K562 (cell line): ENCODE measurements at regions not wholly inside any gene's neighbourhood (a gene's known extent, or its start where the extent isn't known, plus 50 kb on each side); places are given as distances from the start of the nearest gene placed in this dataset.
A peak's percentile ranks its signal among the peaks of the same experiment; 100 is the strongest.

Experiments used
- ATAC-seq: fragments of 200-7000 bp; cut with Tn5 transposase; 3 replicates; pipeline ENCODE4 v1.9.1; 2020; ENCODE audit warnings: moderate library complexity
- BruUV-seq: library from RNA; stranded (reverse); fragments of 400-500 nt; replicated peaks from 2 replicates; lab custom pipeline; 2021; lab: Mats Ljungman, UMichigan
- CTCF ChIA-PET: fragments of 300-600 bp; formaldehyde crosslinking; extraction: SDS; loops from one replicate; lab custom pipeline; 2021; ENCODE audit warnings: low intra/inter-chr PET ratio; lab: Yijun Ruan, JAX
- POLR2A ChIA-PET: fragments of 300-600, 350-650 bp; sonication (Branson Sonifier 250); formaldehyde crosslinking; extraction: SDS; loops from one replicate; lab custom pipeline; 2021; ENCODE audit warnings: antibody characterized with exemption, inconsistent platforms; lab: Yijun Ruan, JAX
- DNase-seq, 4 experiments: peaks; one replicate each; pipeline versions ENCODE4 v3.0.0 to v3.0.0-alpha.2; 2011 to 2018; ENCODE audit warnings: low spot score in 3 of 4, mixed read lengths in 3 of 4; ENCODE audit errors: extremely low read depth in 1 of 4
- FAIRE-seq: peaks from 2 replicates; lab custom pipeline; 2011; peaks lifted over from hg19 to GRCh38; lab: Jason Lieb, UNC
- H2AFZ ChIP-seq: 2 replicates; pipeline ENCODE4 v1.6.0; 2011; ENCODE audit warnings: low read depth, low read length, control low read depth, inconsistent platforms
- H3K27ac ChIP-seq: fragments of 200-600 bp; 3 replicates; pipeline ENCODE4 v1.8.0; 2011; ENCODE audit warnings: low read depth, mild to moderate bottlenecking, control low read depth, inconsistent platforms, low read length, moderate library complexity, mixed read lengths; ENCODE audit errors: extremely low read depth
- H3K27me3 ChIP-seq, 2 experiments: fragments of 300-600 bp in 1 of 2; 2 replicates in 1 of 2; 3 replicates in 1 of 2; pipeline versions ENCODE4 v1.6.0 to v1.8.0; 2011; ENCODE audit warnings: inconsistent platforms in 2 of 2, low read length in 2 of 2, mild to moderate bottlenecking in 1 of 2, mixed read lengths in 1 of 2, moderate library complexity in 1 of 2; ENCODE audit not compliant: control insufficient read depth in 2 of 2, insufficient read depth in 2 of 2
- H3K36me3 ChIP-seq: fragments of 300-600 bp; 3 replicates; pipeline ENCODE4 v1.8.0; 2011; ENCODE audit warnings: mild to moderate bottlenecking, low read length, inconsistent platforms; ENCODE audit not compliant: control insufficient read depth, insufficient read depth
- H3K4me1 ChIP-seq, 2 experiments: fragments of 200-600 bp in 1 of 2; replicated peaks in 1 of 2; 2 replicates in 1 of 2; 3 replicates in 1 of 2; pipeline versions ENCODE4 v1.5.1 to v1.8.0; 2011; ENCODE audit warnings: inconsistent platforms in 2 of 2, low read length in 2 of 2, mild to moderate bottlenecking in 1 of 2, mixed read lengths in 1 of 2, moderate library complexity in 1 of 2; ENCODE audit not compliant: control insufficient read depth in 2 of 2, insufficient read depth in 2 of 2
- H3K4me2 ChIP-seq: 2 replicates; pipeline ENCODE4 v1.6.1; 2011; ENCODE audit warnings: low read length, control low read depth, inconsistent platforms, mixed read lengths; ENCODE audit not compliant: insufficient read depth
- H3K4me3 ChIP-seq: fragments of 200-600 bp; sonication (generic), shearing (Covaris generic); 2 replicates; pipeline ENCODE4 v1.5.1; 2016; ENCODE audit warnings: control low read depth, inconsistent platforms
- H3K79me2 ChIP-seq: fragments of 200-600 bp; 3 replicates; pipeline ENCODE4 v1.8.0; 2011; ENCODE audit warnings: low read length, inconsistent platforms; ENCODE audit not compliant: control insufficient read depth, insufficient read depth
- H3K9ac ChIP-seq, 2 experiments: 2 replicates each; pipeline versions ENCODE4 v1.6.0 to v1.6.1; 2011; ENCODE audit warnings: low read depth in 2 of 2, low read length in 2 of 2, control low read depth in 1 of 2, inconsistent platforms in 1 of 2, mild to moderate bottlenecking in 1 of 2, mixed read lengths in 1 of 2; ENCODE audit not compliant: insufficient read depth in 1 of 2
- H3K9me1 ChIP-seq: one replicate; pipeline ENCODE4 v1.6.0; 2011; ENCODE audit warnings: inconsistent platforms, mild to moderate bottlenecking, low read length, moderate library complexity; ENCODE audit not compliant: control insufficient read depth, insufficient read depth
- H3K9me3 ChIP-seq: replicated peaks from 2 replicates; pipeline ENCODE4 v1.5.1; 2011; ENCODE audit warnings: low read depth, low read length, inconsistent platforms; ENCODE audit not compliant: control insufficient read depth, insufficient read depth
- H4K20me1 ChIP-seq: replicated peaks from 2 replicates; pipeline ENCODE4 v1.6.1; 2011; ENCODE audit warnings: low read length, inconsistent platforms, mixed read lengths; ENCODE audit not compliant: control insufficient read depth, insufficient read depth
- CBFA2T3 ChIP-seq: fragments of 450-650 bp; IDR thresholded peaks from 2 replicates; pipeline ENCODE4 v1.6.1; 2017
- CREB1 ChIP-seq, 2 experiments: sonication (generic) in 1 of 2; formaldehyde crosslinking in 1 of 2; IDR thresholded peaks; 2 replicates each; pipeline versions ENCODE4 v1.6.1 to v1.8.0; 2012 to 2022; ENCODE audit warnings: inconsistent platforms in 1 of 2, mild to moderate bottlenecking in 1 of 2, missing genetic modification reagents in 1 of 2, moderate library complexity in 1 of 2
- HDAC1 ChIP-seq, 2 experiments: fragments of 450-650 bp; IDR thresholded peaks; 2 replicates each; pipeline ENCODE4 v1.6.1; 2016 to 2017; ENCODE audit warnings: inconsistent platforms in 1 of 2, mild to moderate bottlenecking in 1 of 2, moderate library complexity in 1 of 2
- HDAC2 ChIP-seq: fragments of 450-650 bp; IDR thresholded peaks from 2 replicates; pipeline ENCODE4 v1.6.1; 2016; ENCODE audit warnings: mild to moderate bottlenecking
- JUNB ChIP-seq: fragments of 450-650 bp; formaldehyde crosslinking; conservative IDR thresholded peaks from 2 replicates; pipeline ENCODE4 v1.4.0; 2020; ENCODE audit warnings: mild to moderate bottlenecking
- KAT8 ChIP-seq: fragments of 450-650 bp; IDR thresholded peaks from 2 replicates; pipeline ENCODE4 v1.6.1; 2016; ENCODE audit warnings: low read depth, mild to moderate bottlenecking
- LEF1 ChIP-seq: fragments of 450-650 bp; IDR thresholded peaks from 2 replicates; pipeline ENCODE4 v1.6.1; 2016; ENCODE audit warnings: mild to moderate bottlenecking
- MAZ ChIP-seq, 2 experiments: fragments of 450-650 bp in 1 of 2; sonication (generic) in 1 of 2; formaldehyde crosslinking; IDR thresholded peaks in 1 of 2; conservative IDR thresholded peaks in 1 of 2; 2 replicates each; pipeline versions ENCODE4 v1.4.0 to v1.5.0; 2020; ENCODE audit warnings: mild to moderate bottlenecking in 1 of 2, missing genetic modification reagents in 1 of 2
- NCOA6 ChIP-seq: fragments of 450-650 bp; IDR thresholded peaks from 2 replicates; pipeline ENCODE4 v1.6.1; 2017; ENCODE audit warnings: mild to moderate bottlenecking
- RAD51 ChIP-seq: fragments of 450-650 bp; IDR thresholded peaks from 2 replicates; pipeline ENCODE4 v1.7.1; 2016; ENCODE audit warnings: low read depth, mild to moderate bottlenecking, borderline replicate concordance
- ZBTB40 ChIP-seq, 2 experiments: fragments of 450-650 bp in 1 of 2; sonication (generic) in 1 of 2; formaldehyde crosslinking in 1 of 2; IDR thresholded peaks; 2 replicates each; pipeline versions ENCODE4 v1.7.1 to v1.9.0; 2016 to 2022; ENCODE audit warnings: inconsistent platforms in 1 of 2, mild to moderate bottlenecking in 1 of 2, missing genetic modification reagents in 1 of 2
- ZNF224 ChIP-seq: sonication (generic); formaldehyde crosslinking; IDR thresholded peaks from 2 replicates; pipeline ENCODE4 v1.8.0; 2022; ENCODE audit warnings: mild to moderate bottlenecking, missing genetic modification reagents
- ZNF232 ChIP-seq: sonication (generic); formaldehyde crosslinking; IDR thresholded peaks from 2 replicates; pipeline ENCODE4 v1.8.0; 2022; ENCODE audit warnings: mild to moderate bottlenecking, missing genetic modification reagents
- ZNF280A ChIP-seq: fragments of 450-650 bp; IDR thresholded peaks from 2 replicates; pipeline ENCODE4 v1.6.1; 2018; ENCODE audit warnings: mild to moderate bottlenecking, low read depth; ENCODE audit not compliant: partially characterized antibody
- WGBS: fragments of 100-300 bp; shearing (Covaris generic); methylation state at CpG from one replicate; pipeline ENCODE4 v1.1.6; 2016; ENCODE audit warnings: low coverage, mixed read lengths; ENCODE audit not compliant: insufficient coverage; ENCODE audit errors: missing lambda C conversion rate; 5-methylcytosine and 5-hydroxymethylcytosine counted together
- in situ Hi-C: fragments of 300-500 bp; cut with MboI; formaldehyde crosslinking; loops from 4 replicates; pipeline ENCODE4 v1.15.0; 2018; ENCODE audit warnings: inconsistent platforms, mixed read lengths
- intact Hi-C: fragments of 100-400 bp; cut with micrococcal nuclease; formaldehyde crosslinking; loops from 2 replicates; pipeline ENCODE4 v1.14.2; 2022

- H3K27ac ChIP-seq: no peak overlapping the region
- no peaks in the 10 kb centered on the region for H3K36me3 ChIP-seq
- FAIRE-seq (no peak), DNase-seq (no peak), ATAC-seq (no peak)
- H3K79me2 ChIP-seq: no peaks in the 10 kb centered on the region
- 11% methylated on average over 1 of the region's 1 CpG for WGBS
- no peak overlapping the region for H3K9ac ChIP-seq
- 0 out of 2 replicates have a peak overlapping the region, but pooled peaks have one; percentile 31 for H2AFZ ChIP-seq
- no peak overlapping the region for H3K4me3 ChIP-seq
- in situ Hi-C loops (no loop called here), intact Hi-C loops (loop anchor here (10.0 kb wide), 1 partner anchor 151 kb away; no protein-coding TSS in a partner anchor)
- CTCF ChIA-PET: no interaction called here
- no peaks in the 10 kb centered on the region for H3K9me3 ChIP-seq
- POLR2A ChIA-PET: no interaction called here
- H3K4me2 ChIP-seq: no peak overlapping the region
- no peaks in the 10 kb centered on the region for H3K9me1 ChIP-seq
- no TSS peak for BruUV-seq
- no peaks in the 10 kb centered on the region for H4K20me1 ChIP-seq
- H3K27me3 ChIP-seq: no peaks in the 10 kb centered on the region
- no peaks in the 10 kb centered on the region; a peak in 1 of 5 replicates for H3K4me1 ChIP-seq
- TF ChIP-seq RAD51: no peak
- no peak for TF ChIP-seq ZNF224 (CRISPR knock-in tag)
- TF ChIP-seq NCOA6: no peak
- TF ChIP-seq CREB1 (IDR thresholded peaks at IDR 0.05): no peak
- no peak for TF ChIP-seq CREB1 (CRISPR knock-in tag; IDR thresholded peaks at IDR 0.05)
- TF ChIP-seq ZNF232 (CRISPR knock-in tag): no peak
- no peak for TF ChIP-seq LEF1
- peak; percentile 41 for TF ChIP-seq CBFA2T3
- TF ChIP-seq MAZ (CRISPR knock-in tag; conservative IDR thresholded peaks at IDR 0.05 in 1 of 2, IDR thresholded peaks at IDR 0.05 in 1 of 2): no peak
- peak; percentile 92 for TF ChIP-seq ZBTB40 (IDR thresholded peaks at IDR 0.05)
- TF ChIP-seq ZBTB40 (CRISPR knock-in tag; IDR thresholded peaks at IDR 0.05): peak; percentile 56; the same call in 1 of the 2 replicates
- TF ChIP-seq KAT8: no peak
- no peak for TF ChIP-seq HDAC2
- TF ChIP-seq ZNF280A: no peak
- TF ChIP-seq JUNB (CRISPR knock-in tag): no peak
- TF ChIP-seq HDAC1 (IDR thresholded peaks at IDR 0.05): no peak
Observed at GRCh38 chr13:59546178-59546577, 617.5 kb downstream of the DIAPH3 start.
